ENCODE measurements at regions not wholly inside any gene's neighbourhood (a gene's known extent, or its start where the extent isn't known, plus 50 kb on each side); places are given as distances from the start of the nearest gene placed in this dataset.

GRCh38 chr6:14610141-14610540 lies 492.6 kb downstream of the CD83 start:
- Histone ChIP-seq H3K79me1 (ENCODE audit: low read depth, low read length) (no peaks in the 10 kb centered on the region), H3K4me3 (ENCODE audit: low read length in 2 of 2) (no peak overlapping the region), H4K8ac (ENCODE audit: low read depth, low read length) (no peak overlapping the region), H2BK12ac (ENCODE audit: low read length) (no peak overlapping the region), H3K18ac (ENCODE audit: low read length) (no peak overlapping the region), H2BK120ac (ENCODE audit: low read depth, low read length) (no peak overlapping the region), H4K91ac (ENCODE audit: low read depth, low read length, poor library complexity) (no peak overlapping the region), H3K4me2 (ENCODE audit: insufficient read depth, low read length, poor library complexity, severe bottlenecking) (no peak overlapping the region), H2BK15ac (ENCODE audit: low read length) (no peak overlapping the region), H2AK5ac (ENCODE audit: low read depth, low read length) (no peak overlapping the region), H3K4me1 (ENCODE audit: control insufficient read depth in 2 of 2, insufficient read depth in 1 of 2, low read depth in 1 of 2, low read length in 2 of 2) (peaks cover 0 to 2% of the 10 kb centered on the region in 2 donors), H3K36me3 (replicated peaks in 1 of 2; ENCODE audit: control insufficient read depth in 2 of 2, insufficient read depth in 2 of 2, low read length in 2 of 2) (no peaks in the 10 kb centered on the region), H2BK5ac (ENCODE audit: low read length) (no peak overlapping the region), H3K9me3 (replicated peaks in 1 of 2; ENCODE audit: control insufficient read depth in 2 of 2, insufficient read depth in 1 of 2, low read depth in 1 of 2, low read length in 2 of 2) (no peaks in the 10 kb centered on the region), H3K9ac (ENCODE audit: low read depth, low read length, poor library complexity) (no peak overlapping the region), H2AFZ (ENCODE audit: low read length) (no peak overlapping the region), H3K27ac (replicated peaks; ENCODE audit: low read length) (no peak overlapping the region), H3K23ac (ENCODE audit: low read depth, low read length, poor library complexity) (no peak overlapping the region), H3K4ac (ENCODE audit: low read length) (no peak overlapping the region), H3K27me3 (ENCODE audit: control insufficient read depth in 3 of 3, insufficient read depth in 3 of 3, low read depth in 1 of 3, low read length in 3 of 3) (no peaks in the 10 kb centered on the region), H3K14ac (ENCODE audit: low read length) (no peak overlapping the region)
- WGBS, 2 donors (ENCODE audit: extremely low coverage in 2 of 2, insufficient read length in 2 of 2, insufficient replicate concordance in 1 of 2), result no CpG with 5 or more reads among the region's 4 CpGs
- DNase-seq (ENCODE audit: low spot score), result no peak

- Histone ChIP-seq H3K79me1 (ENCODE audit: low read depth, low read length) (no peaks in the 10 kb centered on the region), H3K9me3 (replicated peaks in 1 of 2; ENCODE audit: control insufficient read depth in 2 of 2, insufficient read depth in 1 of 2, low read depth in 1 of 2, low read length in 2 of 2) (no peaks in the 10 kb centered on the region), H3K36me3 (replicated peaks in 1 of 2; ENCODE audit: control insufficient read depth in 2 of 2, insufficient read depth in 2 of 2, low read length in 2 of 2) (no peaks in the 10 kb centered on the region), H3K4ac (ENCODE audit: low read length) (no peak overlapping the region), H4K91ac (ENCODE audit: low read depth, low read length, poor library complexity) (no peak overlapping the region), H3K27ac (replicated peaks; ENCODE audit: low read length) (no peak overlapping the region), H3K4me2 (ENCODE audit: insufficient read depth, low read length, poor library complexity, severe bottlenecking) (no peak overlapping the region), H2AFZ (ENCODE audit: low read length) (no peak overlapping the region), H3K4me1 (ENCODE audit: control insufficient read depth in 2 of 2, insufficient read depth in 1 of 2, low read depth in 1 of 2, low read length in 2 of 2) (peaks cover 0 to 2% of the 10 kb centered on the region in 2 donors), H3K23ac (ENCODE audit: low read depth, low read length, poor library complexity) (no peak overlapping the region), H3K14ac (ENCODE audit: low read length) (no peak overlapping the region), H2BK12ac (ENCODE audit: low read length) (no peak overlapping the region), H2AK5ac (ENCODE audit: low read depth, low read length) (no peak overlapping the region), H2BK5ac (ENCODE audit: low read length) (no peak overlapping the region), H3K4me3 (ENCODE audit: low read length in 2 of 2) (no peak overlapping the region), H3K18ac (ENCODE audit: low read length) (no peak overlapping the region), H3K9ac (ENCODE audit: low read depth, low read length, poor library complexity) (no peak overlapping the region), H2BK120ac (ENCODE audit: low read depth, low read length) (no peak overlapping the region), H2BK15ac (ENCODE audit: low read length) (no peak overlapping the region), H3K27me3 (ENCODE audit: control insufficient read depth in 3 of 3, insufficient read depth in 3 of 3, low read depth in 1 of 3, low read length in 3 of 3) (no peaks in the 10 kb centered on the region), H4K8ac (ENCODE audit: low read depth, low read length) (no peak overlapping the region)
- no CpG with 5 or more reads among the region's 14 CpGs for WGBS, 2 donors (ENCODE audit: extremely low coverage in 2 of 2, insufficient read length in 2 of 2, insufficient replicate concordance in 1 of 2)
- no peak for DNase-seq (ENCODE audit: low spot score)
These were observed 494.7 kb downstream of the CD83 start for GRCh38 chr6:14612016-14612980.

- H3K27me3 ChIP-seq (ENCODE audit: control insufficient read depth in 3 of 3, insufficient read depth in 3 of 3, low read depth in 1 of 3, low read length in 3 of 3), result peaks cover 0 to 10% (median 0%) of the 10 kb centered on the region in 3 experiments
- H3K27ac ChIP-seq (replicated peaks; ENCODE audit: low read length), result no peak overlapping the region
- H3K4me3 ChIP-seq (ENCODE audit: low read length in 2 of 2), result no peak overlapping the region
- no CpG with 5 or more reads among the region's 2 CpGs for WGBS, 2 donors (ENCODE audit: extremely low coverage in 2 of 2, insufficient read length in 2 of 2, insufficient replicate concordance in 1 of 2)
- no peak overlapping the region for H3K4ac ChIP-seq (ENCODE audit: low read length)
- no peak overlapping the region for H2BK12ac ChIP-seq (ENCODE audit: low read length)
- no peak overlapping the region for H2BK120ac ChIP-seq (ENCODE audit: low read depth, low read length)
- no peaks in the 10 kb centered on the region for H3K9me3 ChIP-seq (replicated peaks in 1 of 2; ENCODE audit: control insufficient read depth in 2 of 2, insufficient read depth in 1 of 2, low read depth in 1 of 2, low read length in 2 of 2)
- no peak overlapping the region for H3K4me2 ChIP-seq (ENCODE audit: insufficient read depth, low read length, poor library complexity, severe bottlenecking)
- no peak overlapping the region for H2BK5ac ChIP-seq (ENCODE audit: low read length)
- H3K23ac ChIP-seq (ENCODE audit: low read depth, low read length, poor library complexity), result no peak overlapping the region
- no peak overlapping the region for H3K18ac ChIP-seq (ENCODE audit: low read length)
- H2AK5ac ChIP-seq (ENCODE audit: low read depth, low read length), result no peak overlapping the region
- H3K14ac ChIP-seq (ENCODE audit: low read length), result no peak overlapping the region
- H3K36me3 ChIP-seq (replicated peaks in 1 of 2; ENCODE audit: control insufficient read depth in 2 of 2, insufficient read depth in 2 of 2, low read length in 2 of 2), result no peaks in the 10 kb centered on the region
- H3K79me1 ChIP-seq (ENCODE audit: low read depth, low read length), result no peaks in the 10 kb centered on the region
- H2AFZ ChIP-seq (ENCODE audit: low read length), result no peak overlapping the region
- H4K8ac ChIP-seq (ENCODE audit: low read depth, low read length), result no peak overlapping the region
- peaks cover 0 to 10% of the 10 kb centered on the region in 2 donors for H3K4me1 ChIP-seq (ENCODE audit: control insufficient read depth in 2 of 2, insufficient read depth in 1 of 2, low read depth in 1 of 2, low read length in 2 of 2)
- H3K9ac ChIP-seq (ENCODE audit: low read depth, low read length, poor library complexity), result no peak overlapping the region
- H2BK15ac ChIP-seq (ENCODE audit: low read length), result no peak overlapping the region
- H4K91ac ChIP-seq (ENCODE audit: low read depth, low read length, poor library complexity), result no peak overlapping the region
- DNase-seq (ENCODE audit: low spot score), result no peak
These were observed 497.1 kb downstream of the CD83 start for GRCh38 chr6:14614631-14615030.

- Histone ChIP-seq H3K36me3 (replicated peaks in 1 of 2; ENCODE audit: control insufficient read depth in 2 of 2, insufficient read depth in 2 of 2, low read length in 2 of 2) (no peaks in the 10 kb centered on the region), H2AK5ac (ENCODE audit: low read depth, low read length) (no peak overlapping the region), H3K18ac (ENCODE audit: low read length) (no peak overlapping the region), H3K4ac (ENCODE audit: low read length) (no peak overlapping the region), H3K9ac (ENCODE audit: low read depth, low read length, poor library complexity) (no peak overlapping the region), H3K79me1 (ENCODE audit: low read depth, low read length) (no peaks in the 10 kb centered on the region), H3K23ac (ENCODE audit: low read depth, low read length, poor library complexity) (no peak overlapping the region), H3K4me1 (ENCODE audit: control insufficient read depth in 2 of 2, insufficient read depth in 1 of 2, low read depth in 1 of 2, low read length in 2 of 2) (peaks cover 9 to 22% of the 10 kb centered on the region in 2 donors), H3K9me3 (replicated peaks in 1 of 2; ENCODE audit: control insufficient read depth in 2 of 2, insufficient read depth in 1 of 2, low read depth in 1 of 2, low read length in 2 of 2) (no peaks in the 10 kb centered on the region), H2BK5ac (ENCODE audit: low read length) (no peak overlapping the region), H3K14ac (ENCODE audit: low read length) (no peak overlapping the region), H4K91ac (ENCODE audit: low read depth, low read length, poor library complexity) (no peak overlapping the region), H2AFZ (ENCODE audit: low read length) (no peak overlapping the region), H2BK120ac (ENCODE audit: low read depth, low read length) (no peak overlapping the region), H3K4me2 (ENCODE audit: insufficient read depth, low read length, poor library complexity, severe bottlenecking) (no peak overlapping the region), H2BK12ac (ENCODE audit: low read length) (no peak overlapping the region), H3K4me3 (ENCODE audit: low read length in 2 of 2) (no peak overlapping the region), H4K8ac (ENCODE audit: low read depth, low read length) (no peak overlapping the region), H2BK15ac (ENCODE audit: low read length) (no peak overlapping the region), H3K27ac (replicated peaks; ENCODE audit: low read length) (no peak overlapping the region), H3K27me3 (ENCODE audit: control insufficient read depth in 3 of 3, insufficient read depth in 3 of 3, low read depth in 1 of 3, low read length in 3 of 3) (peaks cover 0 to 16% (median 0%) of the 10 kb centered on the region in 3 experiments)
- no peak for DNase-seq (ENCODE audit: low spot score)
- WGBS, 2 donors (ENCODE audit: extremely low coverage in 2 of 2, insufficient read length in 2 of 2, insufficient replicate concordance in 1 of 2), result no CpG with 5 or more reads among the region's 9 CpGs
These were observed 499.1 kb downstream of the CD83 start for GRCh38 chr6:14616656-14617055.
